ENCODE measurements at regions not wholly inside any gene's neighbourhood (a gene's known extent, or its start where the extent isn't known, plus 50 kb on each side); places are given as distances from the start of the nearest gene placed in this dataset.

- peak; percentile 2 for DNase-seq
- CTCF ChIA-PET, result no interaction called here
- Histone ChIP-seq H3K9ac (no peak overlapping the region), H3K4me3 (ENCODE audit: low read depth in 2 of 2, low read length in 1 of 2) (no peak overlapping the region), H3K4me1 (ENCODE audit: control insufficient read depth in 1 of 2, insufficient read depth in 2 of 2, low read depth in 1 of 2, low read length in 1 of 2) (peaks cover 0 to 10% of the 10 kb centered on the region in 2 experiments; a peak in 1 of 4 replicates), H3K9me2 (no peaks in the 10 kb centered on the region), H3K4me2 (no peak overlapping the region), H3K79me2 (ENCODE audit: insufficient read depth) (no peaks in the 10 kb centered on the region), H3K36me3 (replicated peaks in 1 of 2; ENCODE audit: control insufficient read depth in 1 of 2, insufficient read depth in 2 of 2, low read length in 1 of 2) (no peaks in the 10 kb centered on the region), H2AFZ (ENCODE audit: low read depth) (no peak overlapping the region), H3K9me3 (no peaks in the 10 kb centered on the region), H3F3A (replicated peaks; ENCODE audit: insufficient read depth) (no peaks in the 10 kb centered on the region), H4K20me1 (ENCODE audit: insufficient read depth) (no peaks in the 10 kb centered on the region), H3K27me3 (ENCODE audit: insufficient read depth) (no peaks in the 10 kb centered on the region), H3K27ac (ENCODE audit: low read depth in 2 of 2, low read length in 1 of 2) (no peak overlapping the region)
- WGBS (ENCODE audit: low lambda C conversion rate), result 42% methylated on average over 12 of the region's 21 CpGs
- POLR2A ChIA-PET, result no interaction called here
- TF ChIP-seq GABPA (IDR thresholded peaks at IDR 0.05; ENCODE audit: low read depth) (no peak), FOXM1 (IDR thresholded peaks at IDR 0.05; ENCODE audit: low read depth) (no peak), EP300 (IDR thresholded peaks at IDR 0.05; ENCODE audit: borderline replicate concordance in 1 of 2, low read depth in 1 of 2, low read length in 1 of 2) (no peak), SMC3 (IDR thresholded peaks at IDR 0.05; ENCODE audit: low read depth, low read length) (no peak), MXI1 (IDR thresholded peaks at IDR 0.05; ENCODE audit: low read depth, low read length) (no peak), TAF1 (IDR thresholded peaks at IDR 0.05; ENCODE audit: borderline replicate concordance, low read depth, low read length) (no peak), TEAD4 (IDR thresholded peaks at IDR 0.05; ENCODE audit: borderline replicate concordance, insufficient read depth) (no peak), FOSL2 (IDR thresholded peaks at IDR 0.05; ENCODE audit: borderline replicate concordance, low read depth) (no peak), JUND (IDR thresholded peaks at IDR 0.05) (no peak), RCOR1 (IDR thresholded peaks at IDR 0.05; ENCODE audit: low read length) (no peak), TCF12 (IDR thresholded peaks at IDR 0.05) (no peak), GATA2 (CRISPR knock-in tag; IDR thresholded peaks at IDR 0.05) (no peak), POLR2AphosphoS5 (IDR thresholded peaks at IDR 0.05; ENCODE audit: low read depth, low read length) (no peak), USF1 (IDR thresholded peaks at IDR 0.05; ENCODE audit: borderline replicate concordance, low read depth) (no peak)
- TF ChIP-seq, protein P1, sequence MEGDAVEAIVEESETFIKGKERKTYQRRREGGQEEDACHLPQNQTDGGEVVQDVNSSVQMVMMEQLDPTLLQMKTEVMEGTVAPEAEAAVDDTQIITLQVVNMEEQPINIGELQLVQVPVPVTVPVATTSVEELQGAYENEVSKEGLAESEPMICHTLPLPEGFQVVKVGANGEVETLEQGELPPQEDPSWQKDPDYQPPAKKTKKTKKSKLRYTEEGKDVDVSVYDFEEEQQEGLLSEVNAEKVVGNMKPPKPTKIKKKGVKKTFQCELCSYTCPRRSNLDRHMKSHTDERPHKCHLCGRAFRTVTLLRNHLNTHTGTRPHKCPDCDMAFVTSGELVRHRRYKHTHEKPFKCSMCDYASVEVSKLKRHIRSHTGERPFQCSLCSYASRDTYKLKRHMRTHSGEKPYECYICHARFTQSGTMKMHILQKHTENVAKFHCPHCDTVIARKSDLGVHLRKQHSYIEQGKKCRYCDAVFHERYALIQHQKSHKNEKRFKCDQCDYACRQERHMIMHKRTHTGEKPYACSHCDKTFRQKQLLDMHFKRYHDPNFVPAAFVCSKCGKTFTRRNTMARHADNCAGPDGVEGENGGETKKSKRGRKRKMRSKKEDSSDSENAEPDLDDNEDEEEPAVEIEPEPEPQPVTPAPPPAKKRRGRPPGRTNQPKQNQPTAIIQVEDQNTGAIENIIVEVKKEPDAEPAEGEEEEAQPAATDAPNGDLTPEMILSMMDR (IDR thresholded peaks at IDR 0.05), result no peak
- TF ChIP-seq, protein P2, sequence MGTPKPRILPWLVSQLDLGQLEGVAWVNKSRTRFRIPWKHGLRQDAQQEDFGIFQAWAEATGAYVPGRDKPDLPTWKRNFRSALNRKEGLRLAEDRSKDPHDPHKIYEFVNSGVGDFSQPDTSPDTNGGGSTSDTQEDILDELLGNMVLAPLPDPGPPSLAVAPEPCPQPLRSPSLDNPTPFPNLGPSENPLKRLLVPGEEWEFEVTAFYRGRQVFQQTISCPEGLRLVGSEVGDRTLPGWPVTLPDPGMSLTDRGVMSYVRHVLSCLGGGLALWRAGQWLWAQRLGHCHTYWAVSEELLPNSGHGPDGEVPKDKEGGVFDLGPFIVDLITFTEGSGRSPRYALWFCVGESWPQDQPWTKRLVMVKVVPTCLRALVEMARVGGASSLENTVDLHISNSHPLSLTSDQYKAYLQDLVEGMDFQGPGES (IDR thresholded peaks at IDR 0.05; ENCODE audit: low read depth, low read length), result no peak
- TF ChIP-seq, protein P3, sequence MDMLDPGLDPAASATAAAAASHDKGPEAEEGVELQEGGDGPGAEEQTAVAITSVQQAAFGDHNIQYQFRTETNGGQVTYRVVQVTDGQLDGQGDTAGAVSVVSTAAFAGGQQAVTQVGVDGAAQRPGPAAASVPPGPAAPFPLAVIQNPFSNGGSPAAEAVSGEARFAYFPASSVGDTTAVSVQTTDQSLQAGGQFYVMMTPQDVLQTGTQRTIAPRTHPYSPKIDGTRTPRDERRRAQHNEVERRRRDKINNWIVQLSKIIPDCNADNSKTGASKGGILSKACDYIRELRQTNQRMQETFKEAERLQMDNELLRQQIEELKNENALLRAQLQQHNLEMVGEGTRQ (IDR thresholded peaks at IDR 0.05; ENCODE audit: borderline replicate concordance, low read depth, low read length), result no peak
Measured at GRCh38 chr6:169894377-169894960, 143.0 kb downstream of the ERMARD start.

Data from SK-N-SH (cell line).